ENCODE measurements at regions not wholly inside any gene's neighbourhood (a gene's known extent, or its start where the extent isn't known, plus 50 kb on each side); places are given as distances from the start of the nearest gene placed in this dataset.
A peak's percentile ranks its signal among the peaks of the same experiment; 100 is the strongest.

DNA sequence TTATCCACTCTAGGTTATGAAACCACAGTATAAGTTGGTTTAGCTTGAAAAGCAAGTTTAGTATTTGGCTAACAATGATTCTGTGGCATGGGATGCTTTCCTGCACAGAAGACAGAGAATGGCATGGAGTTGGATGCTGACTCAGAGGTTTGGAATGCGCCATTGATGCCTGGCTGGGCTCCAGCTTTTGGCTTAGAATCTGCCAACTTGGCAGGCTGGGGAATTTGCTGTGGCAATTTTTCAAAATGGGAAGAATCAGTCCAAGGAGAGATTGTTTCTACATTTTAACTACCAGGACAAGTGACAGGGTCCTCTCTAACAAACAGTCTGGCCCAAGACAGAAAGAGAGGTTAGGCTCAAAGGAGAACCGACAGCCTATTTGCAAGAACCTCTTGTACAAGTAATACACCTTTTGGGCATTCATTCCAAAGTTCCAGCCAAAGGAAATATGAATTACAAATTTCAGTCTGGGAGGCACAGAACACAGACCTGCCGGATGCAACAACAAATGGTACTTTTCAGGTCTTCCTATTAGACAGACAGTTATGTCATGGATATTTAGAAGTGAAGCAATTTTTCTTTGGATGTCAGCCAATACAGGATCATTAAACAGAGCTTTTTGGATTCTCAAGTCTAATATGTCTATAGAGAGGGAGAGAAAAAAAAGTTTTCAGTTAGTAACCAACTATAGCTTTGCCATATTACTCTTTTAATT, 1027.7 kb downstream of the TMEM182 start:
- Histone ChIP-seq H3K27ac (no peak overlapping the region), H3K4me3 (no peak overlapping the region), H3K4me1 (no peaks in the 10 kb centered on the region), H3K9me3 (no peaks in the 10 kb centered on the region), H3K4me2 (no peak overlapping the region)
- ChIA-PET POLR2A (no interaction called here), CTCF (no interaction called here)
- FAIRE-seq: no peak
- ATAC-seq: no peak
- peak in 1 of 2 experiments; percentile 19 for DNase-seq (ENCODE audit: low read depth in 1 of 2, low spot score in 1 of 2)
- no peak for TF ChIP-seq BHLHE40 (IDR thresholded peaks at IDR 0.05; ENCODE audit: low read depth, low read length)
- TF ChIP-seq RAD21 (conservative IDR thresholded peaks at IDR 0.05 in 1 of 2, IDR thresholded peaks at IDR 0.05 in 1 of 2): no peak
- no peak for TF ChIP-seq ZC3H11A (IDR thresholded peaks at IDR 0.05)
- TF ChIP-seq PHF8 (IDR thresholded peaks at IDR 0.05; ENCODE audit: borderline replicate concordance, low read depth): no peak
- TF ChIP-seq EP300 (IDR thresholded peaks at IDR 0.05): no peak
- no peak for TF ChIP-seq CBX8 (IDR thresholded peaks at IDR 0.05)
- no peak for TF ChIP-seq MAFK (IDR thresholded peaks at IDR 0.05; ENCODE audit: partially characterized antibody)
- no peak for TF ChIP-seq EHMT2 (IDR thresholded peaks at IDR 0.05; ENCODE audit: low read depth)
- TF ChIP-seq, protein P1, sequence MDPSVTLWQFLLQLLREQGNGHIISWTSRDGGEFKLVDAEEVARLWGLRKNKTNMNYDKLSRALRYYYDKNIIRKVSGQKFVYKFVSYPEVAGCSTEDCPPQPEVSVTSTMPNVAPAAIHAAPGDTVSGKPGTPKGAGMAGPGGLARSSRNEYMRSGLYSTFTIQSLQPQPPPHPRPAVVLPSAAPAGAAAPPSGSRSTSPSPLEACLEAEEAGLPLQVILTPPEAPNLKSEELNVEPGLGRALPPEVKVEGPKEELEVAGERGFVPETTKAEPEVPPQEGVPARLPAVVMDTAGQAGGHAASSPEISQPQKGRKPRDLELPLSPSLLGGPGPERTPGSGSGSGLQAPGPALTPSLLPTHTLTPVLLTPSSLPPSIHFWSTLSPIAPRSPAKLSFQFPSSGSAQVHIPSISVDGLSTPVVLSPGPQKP (IDR thresholded peaks at IDR 0.05; ENCODE audit: low read depth, low read length): no peak
- no peak for TF ChIP-seq FOXS1 (CRISPR knock-in tag; IDR thresholded peaks at IDR 0.05)
- TF ChIP-seq CHD4 (IDR thresholded peaks at IDR 0.05; ENCODE audit: borderline replicate concordance): no peak
- no peak for TF ChIP-seq PBX3 (IDR thresholded peaks at IDR 0.05)
- TF ChIP-seq KDM5A (IDR thresholded peaks at IDR 0.05): no peak
- TF ChIP-seq, protein P2, sequence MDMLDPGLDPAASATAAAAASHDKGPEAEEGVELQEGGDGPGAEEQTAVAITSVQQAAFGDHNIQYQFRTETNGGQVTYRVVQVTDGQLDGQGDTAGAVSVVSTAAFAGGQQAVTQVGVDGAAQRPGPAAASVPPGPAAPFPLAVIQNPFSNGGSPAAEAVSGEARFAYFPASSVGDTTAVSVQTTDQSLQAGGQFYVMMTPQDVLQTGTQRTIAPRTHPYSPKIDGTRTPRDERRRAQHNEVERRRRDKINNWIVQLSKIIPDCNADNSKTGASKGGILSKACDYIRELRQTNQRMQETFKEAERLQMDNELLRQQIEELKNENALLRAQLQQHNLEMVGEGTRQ (IDR thresholded peaks at IDR 0.05): no peak
- no peak for TF ChIP-seq MYC (IDR thresholded peaks at IDR 0.05; ENCODE audit: borderline replicate concordance, low read length)
- TF ChIP-seq, protein P3, sequence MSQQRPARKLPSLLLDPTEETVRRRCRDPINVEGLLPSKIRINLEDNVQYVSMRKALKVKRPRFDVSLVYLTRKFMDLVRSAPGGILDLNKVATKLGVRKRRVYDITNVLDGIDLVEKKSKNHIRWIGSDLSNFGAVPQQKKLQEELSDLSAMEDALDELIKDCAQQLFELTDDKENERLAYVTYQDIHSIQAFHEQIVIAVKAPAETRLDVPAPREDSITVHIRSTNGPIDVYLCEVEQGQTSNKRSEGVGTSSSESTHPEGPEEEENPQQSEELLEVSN (IDR thresholded peaks at IDR 0.05; ENCODE audit: borderline replicate concordance, low read depth): no peak
- no peak for TF ChIP-seq HOXA7 (CRISPR knock-in tag; IDR thresholded peaks at IDR 0.05)
- no peak for TF ChIP-seq ATOH8 (CRISPR knock-in tag; IDR thresholded peaks at IDR 0.05; ENCODE audit: low read depth)
- TF ChIP-seq CEBPB (IDR thresholded peaks at IDR 0.05): no peak
- 21% methylated on average over 3 of the region's 3 CpGs for WGBS (ENCODE audit: missing lambda C conversion rate)

GRCh38 chr2:103792042-103792441, 1030.2 kb downstream of the TMEM182 start:
- FAIRE-seq (no peak), DNase-seq (ENCODE audit: low read depth in 1 of 2, low spot score in 1 of 2) (no peak), ATAC-seq (no peak)
- no peak overlapping the region for H3K4me3 ChIP-seq
- POLR2A ChIA-PET: no interaction called here
- H3K4me1 ChIP-seq: no peaks in the 10 kb centered on the region
- 1% methylated on average over 5 of the region's 5 CpGs for WGBS (ENCODE audit: missing lambda C conversion rate)
- H3K27ac ChIP-seq: no peak overlapping the region
- CTCF ChIA-PET: no interaction called here
- H3K4me2 ChIP-seq: no peak overlapping the region
- H3K9me3 ChIP-seq: no peaks in the 10 kb centered on the region
- TF ChIP-seq FOSL2 (IDR thresholded peaks at IDR 0.05): no peak
- TF ChIP-seq FOSL2 (CRISPR knock-in tag; IDR thresholded peaks at IDR 0.05): no peak
- no peak for TF ChIP-seq POLR2AphosphoS2 (conservative IDR thresholded peaks at IDR 0.05; ENCODE audit: low read length)
- TF ChIP-seq HES2 (IDR thresholded peaks at IDR 0.05): no peak
- no peak for TF ChIP-seq CHD2 (IDR thresholded peaks at IDR 0.05; ENCODE audit: low read length, partially characterized antibody)
- no peak for TF ChIP-seq ZNF302 (CRISPR knock-in tag; IDR thresholded peaks at IDR 0.05)
- TF ChIP-seq HMGXB4 (CRISPR knock-in tag; IDR thresholded peaks at IDR 0.05; ENCODE audit: borderline replicate concordance): no peak
- TF ChIP-seq KDM1A (IDR thresholded peaks at IDR 0.05; ENCODE audit: low read depth): no peak
- TF ChIP-seq KDM5A (IDR thresholded peaks at IDR 0.05): no peak
- TF ChIP-seq MAX (IDR thresholded peaks at IDR 0.05): no peak
- TF ChIP-seq, protein P4, sequence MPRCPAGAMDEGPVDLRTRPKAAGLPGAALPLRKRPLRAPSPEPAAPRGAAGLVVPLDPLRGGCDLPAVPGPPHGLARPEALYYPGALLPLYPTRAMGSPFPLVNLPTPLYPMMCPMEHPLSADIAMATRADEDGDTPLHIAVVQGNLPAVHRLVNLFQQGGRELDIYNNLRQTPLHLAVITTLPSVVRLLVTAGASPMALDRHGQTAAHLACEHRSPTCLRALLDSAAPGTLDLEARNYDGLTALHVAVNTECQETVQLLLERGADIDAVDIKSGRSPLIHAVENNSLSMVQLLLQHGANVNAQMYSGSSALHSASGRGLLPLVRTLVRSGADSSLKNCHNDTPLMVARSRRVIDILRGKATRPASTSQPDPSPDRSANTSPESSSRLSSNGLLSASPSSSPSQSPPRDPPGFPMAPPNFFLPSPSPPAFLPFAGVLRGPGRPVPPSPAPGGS (IDR thresholded peaks at IDR 0.05): no peak
- TF ChIP-seq TFCP2L1 (CRISPR knock-in tag; IDR thresholded peaks at IDR 0.05): no peak
- no peak for TF ChIP-seq TP53 (CRISPR knock-in tag; IDR thresholded peaks at IDR 0.05)
- TF ChIP-seq CBX8 (IDR thresholded peaks at IDR 0.05): no peak
